Bronchial epithelial cell (primary cell): ENCODE measurements at regions not wholly inside any gene's neighbourhood (a gene's known extent, or its start where the extent isn't known, plus 50 kb on each side); places are given as distances from the start of the nearest gene placed in this dataset.

Experiments used
- DNase-seq: peaks from one replicate; pipeline ENCODE4 v3.0.0-alpha.2; 2010; ENCODE audit warnings: low read depth
- FAIRE-seq: peaks from 2 replicates; lab custom pipeline; 2011; peaks lifted over from hg19 to GRCh38; lab: Jason Lieb, UNC
- H3K27me3 ChIP-seq: 2 replicates; pipeline ENCODE4 v1.5.1; 2011; ENCODE audit warnings: low read length; ENCODE audit not compliant: control insufficient read depth, insufficient read depth
- H3K36me3 ChIP-seq: 2 replicates; pipeline ENCODE4 v1.5.1; 2011; ENCODE audit warnings: low read length; ENCODE audit not compliant: control insufficient read depth, insufficient read depth
- H3K4me3 ChIP-seq: 2 replicates; pipeline ENCODE4 v1.5.1; 2011; ENCODE audit warnings: mild to moderate bottlenecking, low read depth, low read length, control low read depth
- CTCF ChIP-seq: IDR thresholded peaks from 2 replicates; pipeline ENCODE4 v1.5.1; 2011; ENCODE audit warnings: mild to moderate bottlenecking, moderate library complexity, low read length, control low read depth, inconsistent platforms; ENCODE audit not compliant: insufficient read depth, severe bottlenecking

GRCh38 chr11:115745066-115745465, 240.9 kb upstream of the CADM1 start:
- TF ChIP-seq CTCF, result no peak
- Histone ChIP-seq H3K27me3 (peaks cover 2% of the 10 kb centered on the region), H3K4me3 (no peak overlapping the region), H3K36me3 (no peaks in the 10 kb centered on the region)
- DNase-seq (no peak), FAIRE-seq (no peak)

- no peaks in the 10 kb centered on the region for H3K27me3 ChIP-seq
Measured at GRCh38 chr11:115743719-115744118, 239.5 kb upstream of the CADM1 start.

GRCh38 chr11:115741376-115742107, 237.3 kb upstream of the CADM1 start:
- Histone ChIP-seq H3K36me3 (no peaks in the 10 kb centered on the region), H3K4me3 (no peak overlapping the region), H3K27me3 (no peaks in the 10 kb centered on the region)
- no peak for TF ChIP-seq CTCF
- DNase-seq (peak; percentile 86), FAIRE-seq (no peak)

More at GRCh38 chr11:115743719-115744118, 239.5 kb upstream of the CADM1 start:
- no peak for TF ChIP-seq CTCF
- DNase-seq (no peak), FAIRE-seq (no peak)
- H3K36me3 ChIP-seq, result no peaks in the 10 kb centered on the region
- no peak overlapping the region for H3K4me3 ChIP-seq

GRCh38 chr11:115740324-115740723, 236.1 kb upstream of the CADM1 start:
- Histone ChIP-seq H3K4me3 (no peak overlapping the region), H3K36me3 (no peaks in the 10 kb centered on the region), H3K27me3 (no peaks in the 10 kb centered on the region)
- TF ChIP-seq CTCF, result no peak
- DNase-seq, result no peak
- FAIRE-seq, result no peak

- peak; percentile 85 for DNase-seq
- Histone ChIP-seq H3K4me3 (no peak overlapping the region), H3K27me3 (no peaks in the 10 kb centered on the region), H3K36me3 (no peaks in the 10 kb centered on the region)
- TF ChIP-seq CTCF, result no peak
- FAIRE-seq, result no peak
Measured at GRCh38 chr11:115739878-115740277, 235.7 kb upstream of the CADM1 start.

- peak; percentile 61 for DNase-seq
- H3K36me3 ChIP-seq, result no peaks in the 10 kb centered on the region
- no peak overlapping the region for H3K4me3 ChIP-seq
- no peak for FAIRE-seq
- no peak for TF ChIP-seq CTCF
- H3K27me3 ChIP-seq, result no peaks in the 10 kb centered on the region
Measured at GRCh38 chr11:115739146-115739545, 234.9 kb upstream of the CADM1 start.
